GM12865 (cell line): ENCODE measurements at regions not wholly inside any gene's neighbourhood (a gene's known extent, or its start where the extent isn't known, plus 50 kb on each side); places are given as distances from the start of the nearest gene placed in this dataset.

Experiments used
- DNase-seq: peaks from one replicate; pipeline ENCODE4 v3.0.0; 2010; ENCODE audit warnings: low read depth
- H3K4me3 ChIP-seq: 2 replicates; pipeline ENCODE4 v1.5.1; 2011; ENCODE audit warnings: mild to moderate bottlenecking, low read depth, low read length, control low read depth
- CTCF ChIP-seq: IDR thresholded peaks from 2 replicates; pipeline ENCODE4 v1.5.1; 2011; ENCODE audit warnings: low read length, control low read depth, low read depth, inconsistent platforms; ENCODE audit not compliant: insufficient read depth; ENCODE audit errors: missing control alignments

DNA sequence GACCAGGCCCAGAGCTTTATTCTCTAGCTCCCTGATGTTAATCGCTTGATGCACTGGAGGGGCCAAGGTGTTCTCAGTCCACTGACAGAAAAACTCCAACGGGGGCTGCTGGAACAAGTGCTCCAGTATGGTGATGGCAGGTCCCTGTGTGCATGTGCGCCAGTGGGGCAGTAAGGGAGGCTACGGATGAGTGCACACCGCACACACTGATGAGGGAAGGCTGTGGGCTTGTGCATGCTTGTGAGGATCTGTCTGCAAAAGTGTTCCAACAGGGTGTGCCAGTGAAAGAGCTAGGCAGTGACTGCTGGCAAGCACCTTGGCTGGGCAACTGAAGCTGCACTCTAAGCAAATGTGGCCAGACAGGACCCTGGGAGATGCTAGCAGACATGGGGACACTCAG is 229.7 kb upstream of the FOXG1 start:
- no peak overlapping the region for H3K4me3 ChIP-seq
- no peak for TF ChIP-seq CTCF
- DNase-seq: no peak

DNA sequence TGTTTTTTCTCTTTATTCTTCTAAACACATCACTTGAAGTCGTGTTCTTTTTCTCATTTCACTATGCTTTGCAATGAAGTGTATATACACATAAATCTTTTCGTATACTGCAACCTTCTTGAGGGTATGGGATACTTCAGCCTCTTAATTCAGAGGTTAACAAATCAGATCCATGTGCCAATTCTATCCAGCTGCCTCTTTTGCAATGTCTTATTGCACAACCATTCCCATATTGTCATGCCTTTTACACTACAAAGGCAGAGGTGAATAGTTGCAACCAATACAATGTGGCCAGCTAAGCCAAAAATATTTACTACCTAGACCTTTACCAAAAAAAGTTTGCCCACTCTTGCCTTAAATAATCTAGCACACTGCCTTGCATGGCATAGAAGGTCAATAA is 224.5 kb upstream of the FOXG1 start:
- H3K4me3 ChIP-seq: no peak overlapping the region
- TF ChIP-seq CTCF: no peak
- no peak for DNase-seq

GRCh38 chr14:28565345-28565744 is 201.2 kb upstream of the FOXG1 start:
- no peak overlapping the region for H3K4me3 ChIP-seq
- DNase-seq: no peak
- no peak for TF ChIP-seq CTCF

DNA sequence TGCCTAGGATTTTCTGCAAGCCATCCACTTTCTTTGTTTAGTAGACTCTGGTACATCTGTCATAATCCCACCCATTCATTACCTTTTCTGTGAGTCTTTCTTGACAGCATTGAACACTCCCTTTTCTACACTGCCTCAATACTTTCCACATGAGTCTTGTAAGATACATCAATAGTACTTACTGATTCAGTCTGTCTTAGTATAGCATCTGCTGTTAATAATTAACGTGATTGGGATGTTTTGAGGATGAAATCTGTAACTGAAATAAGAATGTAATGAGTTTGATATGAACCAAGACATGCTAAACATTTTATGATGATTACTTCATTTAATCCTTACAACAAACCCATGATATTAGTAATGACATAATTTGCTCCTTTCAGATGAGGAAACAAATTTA is 196.2 kb upstream of the FOXG1 start:
- no peak for TF ChIP-seq CTCF
- H3K4me3 ChIP-seq: no peak overlapping the region
- DNase-seq: no peak

DNA sequence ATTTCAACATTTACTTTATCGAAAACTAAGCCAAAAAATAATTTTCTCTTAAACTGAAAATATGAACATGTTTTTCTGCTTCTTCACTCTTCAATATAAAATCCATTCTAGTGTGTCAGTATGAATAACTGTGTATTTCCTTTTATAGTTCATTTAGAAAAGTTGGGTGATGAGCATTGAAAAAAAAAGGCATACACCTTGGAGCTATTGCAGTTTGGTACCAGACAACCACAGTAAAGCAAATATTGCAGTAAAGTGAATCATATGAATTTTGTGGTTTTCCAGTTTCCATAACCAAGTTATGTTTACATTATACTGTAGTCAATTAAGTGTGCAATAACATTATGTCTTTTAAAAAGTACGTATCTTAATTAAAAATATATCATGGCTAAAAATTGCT is 195.0 kb upstream of the FOXG1 start:
- no peak for TF ChIP-seq CTCF
- DNase-seq: no peak
- H3K4me3 ChIP-seq: no peak overlapping the region

DNA sequence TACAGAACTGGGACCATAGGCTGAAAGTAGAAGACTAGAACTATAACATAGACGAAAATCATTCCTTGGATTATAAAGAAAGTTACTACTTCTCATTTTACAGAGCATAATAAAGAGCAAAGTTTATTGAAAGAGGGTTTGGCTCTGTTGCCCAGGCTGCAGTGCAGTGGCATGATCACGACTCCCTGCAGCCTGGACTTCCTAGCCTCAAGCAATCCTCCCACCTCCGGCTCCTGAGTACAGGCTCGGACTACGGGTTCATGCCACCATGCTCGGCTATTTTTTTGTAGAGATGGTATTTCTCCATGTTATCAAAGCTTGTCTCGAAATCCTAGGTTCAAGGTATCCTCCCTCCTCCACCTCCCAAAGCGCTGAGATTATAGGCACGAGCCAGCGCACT is 190.1 kb upstream of the FOXG1 start:
- TF ChIP-seq CTCF: no peak
- DNase-seq: no peak
- no peak overlapping the region for H3K4me3 ChIP-seq

DNA sequence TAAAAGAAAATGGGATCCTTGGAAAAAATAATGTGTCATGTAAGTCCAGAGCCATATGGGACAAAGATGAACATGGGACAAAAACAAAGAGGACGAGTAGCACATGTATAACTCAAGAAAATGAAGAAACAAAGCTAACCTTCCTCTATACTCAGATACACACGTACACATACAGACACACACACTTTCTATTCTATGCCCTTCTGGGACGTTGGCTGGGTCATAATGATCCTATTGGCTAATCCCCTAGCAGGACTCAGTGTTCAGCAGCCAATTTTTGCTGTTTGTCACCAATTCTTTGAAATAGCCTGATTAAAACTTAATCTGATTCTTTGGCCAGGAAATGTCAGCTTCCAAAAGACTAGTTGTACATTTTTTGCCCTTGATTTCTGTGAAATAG is 189.4 kb upstream of the FOXG1 start:
- H3K4me3 ChIP-seq: no peak overlapping the region
- no peak for TF ChIP-seq CTCF

More for the DNA sequence above, 189.4 kb upstream of the FOXG1 start:
- DNase-seq: no peak
